HG03460 (cell line): ENCODE measurements at regions not wholly inside any gene's neighbourhood (a gene's known extent, or its start where the extent isn't known, plus 50 kb on each side); places are given as distances from the start of the nearest gene placed in this dataset.
"Not testable (repeated sequence)": the region's sequence is repeated elsewhere in the genome, so short reads cannot be mapped to it uniquely, and the experiment has no call there.

Source experiments
- ATAC-seq: cut with Tn5 transposase; IDR thresholded peaks from one replicate; pipeline ENCODE4 v1.9.1; 2021; ENCODE audit not compliant: unreplicated experiment

DNA sequence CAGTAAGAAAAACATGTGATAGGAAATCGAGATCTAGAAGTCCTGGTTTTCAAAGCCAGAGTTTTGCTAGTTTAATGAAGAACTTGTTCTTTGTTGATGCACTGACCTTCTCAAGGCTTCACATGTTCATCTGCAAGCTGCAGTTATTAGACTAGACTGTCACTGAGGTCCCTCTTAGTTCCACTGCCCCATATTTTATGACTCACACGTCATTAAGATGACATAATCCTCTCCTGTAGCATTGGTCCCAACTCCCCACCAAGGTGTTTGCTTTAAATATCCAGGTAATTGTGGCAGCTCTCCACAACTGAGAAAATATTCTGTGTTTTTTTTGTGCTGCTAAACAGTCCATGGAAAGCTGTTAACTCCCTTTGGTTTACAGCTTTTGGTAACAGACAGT lies 149.7 kb downstream of the MREG start:
- no peak for ATAC-seq

DNA sequence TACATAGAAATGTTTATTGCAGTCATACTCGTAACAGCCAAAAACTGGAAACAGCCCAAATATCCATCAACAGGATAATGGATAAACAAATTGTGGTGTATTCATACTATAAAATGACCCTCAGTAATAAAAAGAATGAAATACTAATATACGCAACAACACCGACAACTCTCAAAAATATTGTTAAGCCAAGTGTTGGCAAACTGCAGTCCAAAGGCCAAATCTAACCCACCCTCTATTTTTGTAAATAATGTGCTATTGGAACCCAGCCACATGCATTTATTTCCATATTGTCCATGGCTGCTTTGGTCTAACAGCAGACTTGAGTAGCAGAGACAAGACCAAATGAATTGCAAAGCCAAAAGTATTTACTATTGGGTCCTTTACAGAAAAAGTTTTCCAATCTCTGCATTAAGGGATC lies 151.0 kb downstream of the MREG start:
- ATAC-seq, result no peak

DNA sequence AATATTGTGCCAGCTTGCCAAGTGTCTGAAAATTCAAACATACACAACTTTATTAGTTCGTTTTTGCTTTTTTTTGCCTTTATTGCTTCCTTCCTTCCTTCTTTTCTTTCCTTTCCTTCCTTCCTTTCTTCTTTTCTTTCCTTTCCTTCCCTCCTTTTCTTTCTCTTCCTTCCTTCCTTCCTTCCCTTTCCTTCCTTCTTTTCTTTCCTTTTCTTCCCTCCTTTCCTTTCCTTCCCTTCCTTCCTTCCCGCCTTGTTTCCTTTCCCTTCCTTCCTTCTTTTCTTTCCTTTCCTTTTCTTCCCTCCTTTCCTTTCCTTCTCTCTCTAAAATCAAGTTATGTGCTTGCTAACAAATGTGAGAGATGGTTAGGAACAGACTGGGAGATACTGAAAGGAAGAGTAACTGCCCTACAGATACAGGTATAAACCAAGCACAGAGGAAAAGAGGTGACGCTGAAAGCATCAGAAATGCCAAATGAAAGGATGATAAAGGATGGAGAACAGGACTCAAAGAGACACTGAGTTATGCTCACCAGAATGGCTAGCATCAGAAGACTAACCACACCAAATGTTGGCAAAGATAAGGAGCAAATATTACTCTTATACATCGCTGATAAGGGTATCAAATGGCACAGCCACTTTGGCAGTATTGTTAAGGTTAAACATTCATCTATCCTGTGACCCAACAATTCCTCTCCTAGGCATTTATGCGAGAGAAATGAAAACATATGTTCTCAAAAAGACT lies 151.6 kb downstream of the MREG start:
- ATAC-seq, result no peak

DNA sequence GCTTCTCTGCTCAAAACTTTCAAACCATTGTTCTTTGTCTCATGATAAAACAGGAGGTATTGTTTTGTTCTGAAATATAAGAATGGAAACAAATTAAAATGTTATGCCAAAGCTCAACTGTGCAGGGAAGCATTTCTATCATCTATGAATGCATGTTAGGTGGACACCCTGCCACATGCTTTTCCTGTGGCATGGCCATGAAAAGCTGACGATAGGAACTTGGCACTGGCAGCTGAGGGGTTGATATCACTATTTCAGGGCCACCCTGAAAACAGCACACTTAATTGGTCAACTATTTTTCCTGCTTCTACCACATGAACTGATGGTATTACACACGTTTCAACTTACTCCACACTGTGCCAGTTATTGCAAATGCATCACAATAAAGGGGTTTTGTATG lies 157.3 kb downstream of the MREG start:
- ATAC-seq, result no peak

DNA sequence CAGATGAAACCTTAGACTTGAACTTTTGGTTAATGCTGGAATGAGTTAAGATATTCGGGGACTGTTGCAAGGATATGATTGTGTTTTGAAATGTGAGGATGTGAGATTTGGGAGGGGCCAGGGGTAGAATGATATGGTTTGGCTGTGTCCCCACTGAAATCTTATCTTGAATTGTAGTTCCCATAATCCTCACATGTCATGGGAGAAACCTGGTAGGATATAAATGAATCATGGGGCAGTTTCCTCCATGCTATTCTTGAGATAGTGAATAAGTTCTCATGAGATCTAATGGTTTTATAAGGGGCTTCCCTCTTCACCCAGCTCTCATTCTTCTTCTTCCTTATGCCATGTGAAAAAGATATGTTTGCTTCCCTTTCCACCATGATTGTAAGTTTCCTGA lies 158.0 kb downstream of the MREG start:
- not testable (repeated sequence) for ATAC-seq

DNA sequence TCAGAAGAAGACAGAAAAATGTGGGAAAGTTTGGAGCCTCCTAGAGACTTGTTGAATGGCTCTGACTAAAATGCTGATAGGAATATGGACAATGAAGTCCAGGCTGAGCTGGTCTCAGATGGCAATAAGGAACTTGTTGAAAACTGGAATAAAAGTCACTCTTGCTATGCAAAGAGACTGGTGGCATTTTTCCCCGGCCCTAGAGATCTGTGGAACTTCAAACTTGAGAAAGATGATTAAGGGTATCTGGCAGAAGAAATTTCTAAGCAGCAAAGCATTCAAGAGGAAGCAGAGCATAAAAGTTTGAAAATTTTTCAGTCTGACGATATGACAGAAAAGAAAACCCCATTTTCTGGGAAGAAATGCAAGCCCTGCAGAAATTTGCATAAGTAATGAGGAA lies 159.3 kb downstream of the MREG start:
- no peak for ATAC-seq

DNA sequence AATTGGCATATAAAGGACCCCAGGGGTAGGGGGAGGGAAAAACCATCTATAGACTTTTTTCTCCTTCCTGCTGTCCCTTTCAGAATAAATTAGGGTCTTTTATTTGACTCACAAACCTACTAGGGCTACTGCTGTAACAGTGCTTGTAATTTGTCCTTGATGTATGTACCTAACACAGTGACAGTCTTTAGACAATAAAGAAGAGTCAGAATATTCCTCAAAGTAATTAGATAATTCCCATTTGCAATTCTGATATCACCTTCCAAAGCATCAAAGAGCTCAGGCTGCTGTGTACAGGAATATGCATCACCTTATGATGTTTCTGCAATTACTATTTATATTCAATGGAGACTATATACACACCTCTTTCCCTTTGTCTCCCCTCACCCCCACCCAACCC lies 161.7 kb downstream of the MREG start:
- no peak for ATAC-seq

DNA sequence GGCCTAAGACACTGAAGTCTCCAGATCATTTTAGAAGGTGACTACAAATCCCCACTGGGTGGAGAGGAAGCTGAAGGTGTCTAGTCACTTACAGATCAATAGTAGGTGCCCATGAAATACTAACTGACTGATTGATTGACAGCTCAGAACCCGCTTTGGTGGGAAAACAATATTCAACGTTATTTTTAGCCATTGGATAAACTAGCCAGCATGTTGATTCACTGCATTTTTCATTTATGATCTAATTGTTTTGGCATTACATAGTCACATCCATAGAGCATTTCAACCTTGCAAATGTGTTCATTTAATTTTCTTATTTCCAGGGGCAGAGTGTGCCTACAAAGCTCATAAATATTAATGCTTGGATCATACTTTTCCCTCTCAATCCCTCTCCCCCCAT lies 162.3 kb downstream of the MREG start:
- no peak for ATAC-seq

DNA sequence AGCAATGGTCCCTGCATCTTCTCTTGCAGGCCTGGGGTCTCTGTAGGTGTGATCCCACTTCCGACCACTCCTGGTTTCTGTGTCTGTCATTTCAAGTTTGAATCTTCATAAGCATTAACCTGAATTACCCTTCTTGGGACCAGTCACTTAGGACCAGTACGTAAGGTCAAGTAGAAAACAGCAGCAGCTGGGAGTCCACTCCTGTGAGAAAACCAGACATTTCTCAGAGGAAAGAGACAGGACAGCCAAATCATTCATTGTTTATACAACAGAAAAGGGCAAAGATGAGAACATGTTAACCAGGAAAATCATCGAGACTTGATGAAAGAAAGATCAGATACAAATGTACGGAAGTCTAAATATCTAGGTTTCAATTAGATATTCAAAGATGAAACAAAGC lies 163.0 kb downstream of the MREG start:
- ATAC-seq, result no peak

DNA sequence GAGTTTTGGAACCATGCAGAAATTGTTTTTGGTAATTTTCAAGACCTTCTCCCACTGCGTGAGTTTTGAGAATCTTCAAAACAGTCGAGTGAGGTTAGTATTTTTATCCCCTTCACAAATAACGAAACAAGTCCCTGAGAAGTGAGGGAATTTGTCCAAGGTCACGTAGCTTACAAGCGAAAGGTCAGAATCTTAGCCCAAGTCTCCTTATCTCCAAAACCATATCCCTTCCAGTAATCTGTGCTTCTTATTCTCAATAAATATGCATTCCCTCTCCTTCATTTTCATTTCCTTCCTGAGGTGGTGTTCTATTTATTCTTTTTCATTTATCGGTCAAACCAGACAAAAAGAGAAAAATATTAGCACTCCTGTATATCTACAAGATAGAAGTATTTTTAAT lies 163.6 kb downstream of the MREG start:
- no peak for ATAC-seq

DNA sequence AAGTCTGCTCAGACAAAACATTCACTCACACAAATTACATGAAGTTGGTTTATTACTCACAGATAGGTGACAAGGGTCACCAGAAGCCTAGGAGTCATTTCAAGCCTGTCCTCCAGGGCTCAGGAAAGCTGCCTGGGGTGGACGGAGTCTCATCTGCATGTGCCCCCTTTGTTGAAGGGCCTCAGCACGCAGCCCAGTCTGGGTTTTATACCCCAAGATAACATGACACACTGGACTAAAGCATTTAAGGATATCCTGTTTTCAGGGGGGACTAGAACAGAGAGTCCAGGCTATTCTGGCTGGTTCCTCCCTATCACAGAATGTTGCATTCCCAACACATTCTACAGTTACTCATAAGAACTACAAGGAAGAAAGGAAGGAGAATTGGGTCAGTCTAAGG lies 164.7 kb downstream of the MREG start:
- ATAC-seq, result no peak

DNA sequence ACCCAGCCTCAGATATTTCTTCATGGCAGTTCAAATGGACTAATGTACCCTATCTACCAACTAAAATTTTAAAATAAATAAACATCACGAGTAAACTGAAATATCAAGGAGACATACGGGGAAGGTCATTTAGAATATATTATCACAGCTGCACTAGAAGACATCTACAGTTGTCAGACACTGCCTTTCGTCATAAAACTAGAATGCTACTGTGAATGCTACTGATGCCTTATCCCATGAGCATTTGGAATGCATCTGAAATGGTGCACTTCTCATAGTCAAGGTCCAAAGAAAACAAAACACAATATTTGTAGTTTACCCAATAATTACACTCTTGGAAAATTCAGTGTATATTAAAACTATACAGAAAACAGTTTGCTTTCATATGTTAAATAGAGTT lies 165.2 kb downstream of the MREG start:
- ATAC-seq, result no peak

DNA sequence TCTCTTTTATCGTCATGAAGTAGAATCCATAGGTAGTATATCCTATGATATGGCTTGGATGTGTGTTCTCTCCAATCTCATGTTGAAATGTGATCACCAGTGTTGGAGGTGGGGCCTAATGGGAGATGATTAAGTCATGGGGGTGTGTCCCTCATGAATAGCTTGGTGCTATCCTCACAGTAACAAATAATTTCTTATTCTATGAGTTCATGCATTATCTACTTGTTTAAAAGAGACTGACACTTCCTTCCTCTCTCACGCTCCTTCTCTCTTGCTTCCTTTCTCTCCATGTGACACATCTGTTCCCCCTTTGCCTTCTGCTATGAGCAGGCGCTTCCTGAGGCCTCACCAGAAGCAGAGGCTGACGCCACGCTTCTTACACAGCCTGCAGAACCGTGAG lies 165.6 kb downstream of the MREG start:
- no peak for ATAC-seq

DNA sequence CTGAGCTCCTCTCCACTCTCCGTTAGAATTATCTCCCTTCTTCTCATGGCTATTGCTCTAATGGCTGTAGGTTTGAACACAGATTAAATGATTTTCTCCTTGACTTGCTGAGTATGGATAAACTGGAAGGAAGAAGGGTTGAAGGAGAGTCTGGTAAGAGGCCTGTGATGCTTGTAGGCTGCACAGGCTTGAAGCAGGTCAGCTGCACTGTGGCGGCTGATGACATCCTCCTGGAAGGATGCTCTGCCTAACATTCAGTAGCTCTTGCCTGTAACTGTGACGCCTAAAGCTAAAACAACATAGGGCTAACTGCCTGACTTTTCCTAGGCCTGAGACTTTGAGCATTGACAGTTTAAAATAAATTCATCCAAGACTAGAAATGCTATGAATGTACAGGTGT lies 166.3 kb downstream of the MREG start:
- ATAC-seq, result no peak

DNA sequence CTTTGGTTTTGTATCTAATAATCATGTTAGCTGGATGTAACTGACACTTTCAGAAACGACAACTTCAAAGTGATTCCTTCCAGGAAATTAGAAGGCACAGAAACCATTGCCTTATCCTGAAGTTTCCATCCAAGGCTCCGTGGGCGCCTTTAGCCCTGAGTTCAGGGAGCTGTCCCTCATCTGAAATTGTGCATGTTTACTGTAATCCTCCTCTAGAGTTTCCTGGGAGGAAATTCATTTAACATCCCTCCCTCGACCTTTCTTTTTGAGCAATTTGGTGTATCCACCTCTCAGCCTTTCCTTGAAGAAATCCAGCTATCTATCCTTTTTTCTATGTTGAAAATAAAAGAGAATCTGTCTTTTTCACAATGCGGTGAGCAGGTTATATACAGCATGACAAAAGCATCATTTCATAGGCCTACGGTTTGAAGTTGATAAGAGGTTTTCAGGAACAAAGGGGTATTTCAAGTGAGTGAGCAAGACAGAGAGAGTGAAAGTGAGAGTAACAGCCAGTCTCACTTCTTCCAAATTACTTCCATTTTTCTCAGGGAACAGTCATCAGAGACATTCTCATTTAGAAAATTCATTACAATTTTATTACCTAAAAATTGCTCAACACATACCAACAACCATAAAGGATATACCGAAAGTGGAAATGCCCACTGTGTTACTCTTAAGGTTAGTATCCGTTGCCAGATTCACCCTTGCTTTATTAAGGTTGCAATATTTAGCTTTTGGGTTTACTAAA lies 167.3 kb downstream of the MREG start:
- ATAC-seq, result peak; percentile 52

DNA sequence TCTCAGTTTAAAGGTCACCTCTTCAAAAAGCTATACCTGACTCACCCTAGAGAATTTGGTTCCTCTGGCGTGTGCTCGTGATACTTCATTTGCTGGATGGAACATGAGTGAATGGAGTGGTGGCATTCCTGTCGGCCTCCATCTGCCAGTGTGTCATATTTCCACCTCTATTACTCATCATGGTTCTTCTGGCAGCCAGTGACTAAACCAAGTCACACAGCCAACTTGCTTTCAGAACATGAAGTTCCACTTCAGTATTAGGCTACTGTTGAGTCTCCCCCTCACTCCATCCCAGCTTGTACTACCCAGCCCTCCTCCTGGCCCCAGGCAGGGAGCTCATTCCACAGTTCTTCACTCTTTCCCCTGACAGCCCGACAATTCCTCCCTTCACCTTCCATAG lies 169.8 kb downstream of the MREG start:
- no peak for ATAC-seq

DNA sequence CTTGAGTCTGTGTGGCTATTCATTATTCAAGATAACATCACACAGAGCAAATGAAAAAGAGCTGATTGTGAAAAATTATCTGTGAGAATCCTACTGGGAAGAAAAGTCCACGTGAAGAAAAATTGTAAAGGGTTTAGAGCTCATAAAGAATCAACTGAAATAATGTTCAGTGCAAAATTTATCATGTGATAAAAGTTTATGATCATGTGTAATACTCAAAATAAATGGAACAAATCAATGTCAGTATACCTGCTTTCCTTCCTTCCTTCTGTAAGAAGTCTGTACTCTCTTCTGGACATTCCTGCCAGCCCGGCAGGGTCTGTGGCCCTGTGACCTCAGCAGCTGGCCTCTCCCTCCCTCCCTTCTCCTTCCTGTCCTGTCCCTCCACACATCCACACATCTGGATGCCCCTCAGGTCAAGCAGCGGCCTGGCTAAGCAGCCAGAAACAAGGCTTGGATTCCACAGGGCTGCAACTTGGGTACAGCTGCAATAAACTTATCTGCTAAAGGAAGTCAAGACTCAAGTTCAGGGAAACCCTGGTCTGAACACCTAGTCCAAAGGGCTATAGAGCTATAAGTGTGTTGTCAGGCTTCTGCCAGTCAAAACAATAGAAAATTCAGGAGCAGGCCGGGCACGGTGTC lies 172.1 kb downstream of the MREG start:
- ATAC-seq, result no peak

DNA sequence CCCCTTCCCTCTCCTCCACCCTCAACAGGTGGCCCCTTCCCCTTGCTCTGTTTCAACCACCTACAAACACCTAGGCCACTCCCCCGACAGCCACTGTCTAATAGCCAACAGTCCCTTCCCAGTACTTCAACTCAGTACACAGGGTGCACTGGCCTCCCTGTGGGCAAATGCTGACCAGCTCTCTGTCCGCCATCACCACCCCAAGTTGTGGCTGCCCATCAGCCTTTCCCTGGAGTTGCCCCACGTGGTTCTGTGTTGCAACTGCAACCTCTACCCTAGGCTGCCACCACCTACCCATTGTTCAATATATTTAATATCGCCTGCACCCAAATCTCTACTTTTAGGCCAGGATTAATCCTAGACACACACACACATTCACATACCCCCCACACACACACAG lies 173.5 kb downstream of the MREG start:
- no peak for ATAC-seq

DNA sequence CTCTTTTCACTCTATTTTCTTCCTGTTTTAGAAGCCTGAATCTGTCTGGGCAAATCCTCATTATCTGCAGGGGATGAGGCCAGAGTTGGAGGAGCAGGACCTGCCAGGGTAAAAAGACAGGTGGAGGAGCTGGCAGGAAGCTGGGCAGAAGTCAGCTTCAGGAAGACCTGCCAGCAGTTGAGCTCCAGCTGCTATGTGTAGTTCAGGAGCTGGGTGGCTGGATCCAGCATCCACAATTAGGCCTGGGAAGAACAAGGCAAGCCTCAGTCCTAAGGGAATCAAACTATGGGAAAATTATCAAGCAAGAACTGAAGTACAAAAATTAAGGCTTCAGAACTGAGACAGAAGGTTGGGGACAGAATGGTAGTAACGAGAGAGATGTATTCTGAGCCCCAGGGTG lies 174.0 kb downstream of the MREG start:
- ATAC-seq, result no peak

DNA sequence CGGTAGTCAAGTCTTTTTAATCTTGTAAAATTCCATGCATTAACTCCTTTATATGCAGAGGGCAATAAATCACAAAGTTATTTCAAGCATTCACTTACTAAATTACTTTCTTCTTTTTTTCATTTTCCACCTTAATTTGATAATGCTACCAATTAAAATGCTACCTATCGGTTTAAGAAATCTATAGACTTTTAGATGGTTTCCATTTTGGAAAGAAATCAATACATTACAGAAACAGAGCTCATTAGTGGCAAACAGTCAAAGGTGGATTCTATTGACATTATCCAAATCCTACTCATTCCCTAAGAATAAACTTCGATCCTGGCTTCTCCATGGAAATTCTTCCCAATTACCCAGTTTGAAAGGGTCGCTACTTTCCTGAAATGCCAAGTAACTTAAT lies 176.5 kb downstream of the MREG start:
- ATAC-seq, result no peak

DNA sequence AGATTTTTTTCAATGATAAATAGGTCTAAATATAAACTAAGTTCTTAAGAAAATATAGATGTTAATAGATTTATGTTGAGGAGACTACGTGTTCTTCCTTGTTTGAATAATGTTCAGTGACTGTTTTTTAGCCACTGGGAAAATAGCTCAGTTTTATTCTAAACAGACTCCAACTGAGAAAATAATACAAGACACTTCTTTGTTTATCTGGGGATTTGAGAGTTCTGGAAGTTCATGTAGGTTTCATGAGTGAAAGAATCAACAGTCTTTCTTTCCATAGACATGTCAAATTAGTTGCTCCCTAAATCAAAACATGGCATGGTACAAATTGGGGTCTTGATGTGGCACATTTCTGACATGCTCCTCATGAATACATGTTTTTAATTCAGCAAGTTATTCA lies 177.7 kb downstream of the MREG start:
- no peak for ATAC-seq

DNA sequence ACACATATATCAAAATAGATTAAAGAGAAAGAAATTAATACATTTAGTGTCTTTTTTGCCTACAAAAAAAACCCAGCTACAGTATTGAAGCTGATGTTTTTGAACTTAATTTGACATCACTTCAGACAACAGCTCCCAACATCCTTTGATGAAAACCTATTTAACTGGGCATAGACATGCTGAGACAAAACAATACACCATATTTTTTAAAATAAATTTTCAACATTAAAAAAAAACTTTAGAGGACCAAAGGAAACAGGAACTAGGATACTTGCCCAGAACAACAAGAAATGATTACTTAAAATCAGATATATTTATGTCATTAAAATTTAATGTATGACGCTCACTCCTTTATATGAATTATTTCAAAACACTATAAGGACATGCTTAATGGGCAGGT lies 178.1 kb downstream of the MREG start:
- no peak for ATAC-seq
